Skeletal muscle cell (primary cell): ENCODE measurements at regions not wholly inside any gene's neighbourhood (a gene's known extent, or its start where the extent isn't known, plus 50 kb on each side); places are given as distances from the start of the nearest gene placed in this dataset.

Experiments used
- DNase-seq: peaks from one replicate; pipeline ENCODE4 v3.0.0-alpha.2; 2010; ENCODE audit warnings: low read depth
- H3K4me3 ChIP-seq: 2 replicates; pipeline ENCODE4 v1.5.1; 2011; ENCODE audit warnings: low read depth, mild to moderate bottlenecking, control low read depth, low read length, moderate library complexity

DNA sequence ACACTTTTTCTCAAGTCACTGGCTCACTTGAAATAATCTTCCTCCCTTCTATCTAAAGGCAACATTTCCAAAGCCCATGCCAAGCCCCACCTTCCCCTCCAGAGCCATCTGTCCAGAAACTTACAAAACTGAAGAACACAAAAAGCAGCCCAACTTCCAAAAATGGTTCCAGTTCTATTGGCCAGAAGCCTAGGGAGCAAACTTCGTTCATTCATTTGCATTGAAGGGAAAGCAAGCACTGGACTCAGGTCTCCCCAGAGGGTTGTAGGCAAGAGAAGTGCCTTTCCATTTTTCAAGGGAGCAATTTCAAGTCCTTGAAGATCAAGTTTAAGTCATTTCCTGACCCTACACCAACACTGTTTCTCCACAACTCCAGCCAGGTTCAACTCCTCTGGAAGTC is 585.0 kb downstream of the BCL11A start:
- no peak overlapping the region for H3K4me3 ChIP-seq
- no peak for DNase-seq

DNA sequence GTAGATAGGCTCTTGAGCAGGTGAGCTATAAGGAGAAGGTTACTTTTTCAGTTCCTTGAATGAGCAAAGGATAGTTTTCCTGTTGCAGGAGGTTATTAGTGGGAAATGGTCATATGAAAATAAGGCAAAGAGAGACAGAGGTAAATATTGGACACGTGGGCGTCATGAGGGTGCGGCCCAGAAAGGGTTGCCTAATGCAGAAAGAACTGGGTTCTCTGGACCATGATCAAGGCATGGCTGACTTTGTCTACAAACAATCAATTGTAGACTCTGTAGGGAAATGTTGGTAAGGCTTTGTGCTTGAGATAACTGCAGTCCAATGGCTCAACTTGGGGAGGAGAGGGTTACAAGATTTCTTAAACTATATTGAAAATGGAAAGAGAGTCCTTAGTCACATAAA is 585.8 kb downstream of the BCL11A start:
- no peak overlapping the region for H3K4me3 ChIP-seq
- DNase-seq = no peak

DNA sequence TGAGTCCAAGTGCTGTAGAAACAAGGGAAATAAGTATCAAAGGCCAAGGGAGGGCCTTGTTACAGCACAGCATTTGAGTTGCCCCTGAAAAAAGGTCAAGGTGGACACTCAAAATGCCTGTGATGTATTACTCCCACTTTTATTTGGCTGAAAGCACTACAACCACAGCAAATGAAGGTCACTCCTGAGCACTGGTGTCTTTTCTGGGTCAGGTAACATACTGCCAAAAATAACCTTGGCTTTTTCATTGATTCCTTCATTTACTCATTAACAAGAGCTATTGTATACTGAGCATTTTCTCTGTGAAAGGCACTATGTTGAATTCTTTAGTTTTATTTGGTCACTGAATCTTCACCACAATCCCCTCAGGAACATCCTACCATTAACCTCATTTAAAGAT is 590.3 kb downstream of the BCL11A start:
- DNase-seq = no peak
- H3K4me3 ChIP-seq = no peak overlapping the region

DNA sequence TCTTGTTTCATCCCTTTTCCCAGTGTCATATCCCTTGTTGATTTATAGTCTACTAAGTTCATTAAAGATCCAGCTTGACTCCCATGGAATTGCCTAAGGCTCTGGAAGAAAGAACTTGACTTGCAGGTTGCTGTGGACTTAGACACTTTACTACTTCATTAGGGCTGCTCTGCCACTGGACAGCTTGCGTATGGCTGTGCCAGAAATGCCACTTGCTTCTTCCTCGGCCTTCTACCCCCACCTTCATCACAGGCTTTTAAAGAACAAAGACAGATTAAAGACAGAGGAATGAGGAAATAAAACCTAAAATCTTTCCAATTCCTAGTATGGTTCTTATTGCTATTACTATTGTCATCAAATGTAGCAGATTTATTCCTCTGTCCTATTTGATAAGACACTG is 591.7 kb downstream of the BCL11A start:
- DNase-seq = no peak
- no peak overlapping the region for H3K4me3 ChIP-seq

DNA sequence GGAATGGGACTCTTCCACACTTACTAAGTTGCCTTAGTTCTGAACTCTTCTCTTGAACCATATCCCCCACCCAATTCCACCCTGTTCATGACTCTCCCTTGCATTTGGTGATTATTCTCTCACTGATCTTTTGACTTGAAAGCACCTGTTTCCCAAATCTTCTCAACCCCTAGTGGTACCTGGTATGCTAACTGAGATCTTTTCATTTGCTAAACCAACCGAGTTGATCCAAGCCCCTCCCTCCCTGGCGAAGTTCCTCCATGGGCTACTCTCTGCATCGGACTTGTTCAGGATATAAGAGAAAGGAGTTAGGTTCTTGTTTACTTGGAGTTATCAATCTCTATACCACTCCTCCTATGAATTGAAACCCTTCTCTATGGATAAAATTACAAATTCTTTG is 593.5 kb downstream of the BCL11A start:
- no peak for DNase-seq

DNA sequence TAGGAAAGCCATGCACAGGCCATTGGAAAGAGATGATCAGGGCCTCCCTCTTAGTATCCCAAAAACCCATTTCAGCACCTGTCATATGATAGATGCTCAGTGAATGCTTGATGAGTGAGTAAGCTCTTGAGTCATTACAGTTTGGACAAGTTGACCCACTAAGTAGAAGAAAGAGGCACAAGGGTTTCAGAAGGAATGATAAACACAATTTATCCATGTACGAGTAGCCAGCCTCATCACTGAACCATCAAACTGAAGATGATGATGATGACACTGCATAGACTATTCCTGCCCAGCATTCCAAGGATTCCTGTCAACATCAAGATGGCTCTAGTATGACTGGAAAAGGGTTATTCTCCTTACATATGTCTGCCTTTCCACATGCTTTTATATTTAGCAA is 596.0 kb downstream of the BCL11A start:
- H3K4me3 ChIP-seq = no peak overlapping the region
- DNase-seq = no peak

More for the DNA sequence above, 593.5 kb downstream of the BCL11A start:
- no peak overlapping the region for H3K4me3 ChIP-seq

DNA sequence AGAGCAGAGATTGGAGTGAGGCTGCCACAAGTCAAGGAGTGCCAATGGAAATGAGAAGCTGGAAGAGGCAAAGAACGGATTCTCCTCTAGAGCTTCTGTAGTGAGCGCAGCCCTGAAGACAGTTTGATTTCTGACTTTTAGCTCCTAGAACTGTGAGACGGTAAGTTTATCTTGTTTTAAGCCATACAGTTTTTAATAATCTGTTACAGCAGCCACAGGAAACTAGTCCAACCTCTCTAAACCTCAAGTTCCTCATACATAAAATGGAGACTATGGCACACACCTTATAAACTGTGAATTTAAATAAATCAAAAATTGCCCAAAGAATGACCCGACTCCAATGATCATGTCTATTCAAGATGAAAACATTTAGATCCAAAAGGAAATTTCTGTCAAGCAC is 596.5 kb downstream of the BCL11A start:
- DNase-seq = no peak
- H3K4me3 ChIP-seq = no peak overlapping the region

DNA sequence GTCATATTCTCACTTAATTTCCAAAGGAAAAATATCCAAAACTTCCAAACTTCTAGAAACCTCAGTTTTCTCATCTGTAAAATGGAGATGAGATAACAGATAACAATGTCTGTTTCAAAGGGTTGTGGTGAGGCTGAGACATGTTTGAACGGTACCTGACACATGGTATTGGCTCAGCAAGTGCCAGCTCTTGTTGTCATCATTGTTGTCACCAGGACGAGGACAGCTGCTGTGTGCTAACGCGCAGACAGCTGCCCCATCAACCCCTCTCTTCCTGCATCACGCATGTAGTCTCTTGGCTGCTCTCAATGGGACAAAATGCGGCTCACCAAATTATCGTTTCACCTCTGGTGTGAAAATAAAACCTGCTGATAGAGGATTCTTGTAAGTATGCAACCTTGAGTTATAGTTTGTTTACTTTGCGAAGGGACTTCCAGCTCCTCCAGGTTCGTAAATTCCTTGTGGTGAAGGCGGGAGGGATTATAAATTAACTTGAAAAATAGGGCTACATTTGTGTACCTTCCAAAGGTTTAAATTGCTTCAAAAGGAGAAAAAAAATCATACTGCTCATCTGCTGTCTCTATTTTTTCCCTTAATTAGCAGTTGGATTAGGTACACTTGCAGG is 605.4 kb downstream of the BCL11A start:
- DNase-seq = no peak
- H3K4me3 ChIP-seq = no peak overlapping the region

DNA sequence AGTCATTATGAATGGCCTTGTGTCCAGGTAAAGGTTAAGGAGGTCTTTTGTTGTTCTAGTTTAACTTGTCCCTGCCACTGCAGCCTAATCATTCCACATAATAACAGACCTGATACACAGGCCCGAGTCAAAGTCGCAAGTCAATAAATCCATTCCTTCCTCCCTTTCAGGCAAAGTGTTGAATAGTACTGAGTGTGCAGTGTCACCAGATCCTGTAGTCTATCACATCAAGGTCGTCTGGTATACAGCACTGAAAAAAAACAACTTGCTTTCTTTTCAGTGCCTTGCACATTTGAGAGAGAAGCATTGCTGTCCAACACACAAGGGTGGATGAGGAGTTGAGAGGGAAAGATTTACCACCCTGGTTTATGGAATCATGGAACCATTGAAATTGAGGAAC is 606.2 kb downstream of the BCL11A start:
- H3K4me3 ChIP-seq = no peak overlapping the region
- DNase-seq = no peak

DNA sequence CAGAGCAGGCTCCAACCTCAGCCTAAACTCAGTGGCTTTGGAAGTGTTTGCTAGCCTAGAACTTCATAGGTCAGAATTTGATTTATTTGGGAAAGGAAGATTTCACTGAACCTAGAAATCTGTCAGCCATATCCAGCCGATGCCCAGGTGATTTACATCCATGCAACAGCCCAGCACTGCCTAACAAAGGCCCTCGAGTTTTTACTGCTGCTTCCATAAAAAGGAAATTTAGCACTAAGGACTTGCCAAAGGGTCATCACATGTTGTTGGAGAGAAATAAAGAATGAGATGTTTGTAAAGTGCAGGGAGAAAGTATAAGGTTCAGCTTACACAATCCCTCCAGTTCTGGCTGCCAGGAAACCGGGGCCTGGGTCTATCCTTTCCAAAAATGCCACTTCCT is 614.2 kb downstream of the BCL11A start:
- H3K4me3 ChIP-seq = no peak overlapping the region

DNA sequence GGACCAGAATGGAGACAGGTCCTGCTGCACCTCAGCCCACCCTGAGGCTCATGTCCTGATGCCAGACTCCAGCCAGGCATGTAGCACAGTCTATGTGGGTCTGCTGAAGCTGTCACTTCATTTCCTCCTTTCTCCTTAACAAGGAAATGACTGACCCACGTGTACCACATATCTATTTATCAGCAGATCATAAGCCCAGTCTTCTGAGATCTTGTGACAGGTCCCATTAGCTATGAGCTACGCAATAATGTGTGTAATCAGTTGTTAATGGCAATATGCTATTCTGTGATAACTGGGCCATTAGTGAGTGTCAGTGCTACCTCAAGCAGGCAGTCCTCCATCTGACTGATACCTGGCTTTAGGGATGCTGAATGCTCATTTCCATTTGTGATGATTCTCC is 615.3 kb downstream of the BCL11A start:
- DNase-seq = no peak

More for the DNA sequence above, 614.2 kb downstream of the BCL11A start:
- DNase-seq = no peak

DNA sequence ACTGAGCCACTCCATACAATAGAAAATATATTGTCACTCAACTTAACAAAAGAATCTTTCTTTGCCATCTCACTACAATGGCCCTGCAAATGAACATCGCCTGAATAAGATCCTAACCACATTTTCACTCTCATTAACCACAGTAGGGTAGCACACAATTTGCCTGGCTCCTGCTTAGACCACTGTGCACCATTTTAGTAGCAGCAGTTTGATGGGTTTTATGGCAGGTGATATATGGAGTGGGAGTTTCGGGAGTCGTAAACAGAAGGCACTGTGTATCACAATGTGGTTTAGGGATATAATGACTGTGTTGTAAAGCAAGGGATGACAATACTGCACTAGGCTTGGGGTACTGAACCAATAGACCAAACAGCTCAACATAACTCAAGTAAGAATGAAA is 617.4 kb downstream of the BCL11A start:
- H3K4me3 ChIP-seq = no peak overlapping the region
- DNase-seq = no peak

More for the DNA sequence above, 615.3 kb downstream of the BCL11A start:
- no peak overlapping the region for H3K4me3 ChIP-seq

DNA sequence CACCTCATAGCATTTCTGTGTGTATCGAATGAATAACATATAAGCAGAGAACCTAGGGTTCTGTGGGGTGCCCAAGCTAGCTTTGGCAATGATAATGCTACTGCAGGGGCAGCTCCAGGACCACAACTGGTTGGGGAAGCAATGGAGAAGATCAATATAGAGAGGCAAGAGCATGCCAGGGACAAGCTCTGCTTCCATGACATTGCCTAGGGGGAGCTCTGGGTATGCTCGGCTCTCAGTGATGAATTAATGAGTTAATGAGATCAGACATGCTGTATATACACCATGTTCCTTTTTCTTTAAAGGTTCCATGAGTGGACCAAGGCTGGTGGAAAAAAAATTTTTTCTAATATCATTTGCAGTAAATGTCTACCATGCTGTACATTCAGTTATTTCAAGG is 618.4 kb downstream of the BCL11A start:
- DNase-seq = no peak
- H3K4me3 ChIP-seq = no peak overlapping the region

DNA sequence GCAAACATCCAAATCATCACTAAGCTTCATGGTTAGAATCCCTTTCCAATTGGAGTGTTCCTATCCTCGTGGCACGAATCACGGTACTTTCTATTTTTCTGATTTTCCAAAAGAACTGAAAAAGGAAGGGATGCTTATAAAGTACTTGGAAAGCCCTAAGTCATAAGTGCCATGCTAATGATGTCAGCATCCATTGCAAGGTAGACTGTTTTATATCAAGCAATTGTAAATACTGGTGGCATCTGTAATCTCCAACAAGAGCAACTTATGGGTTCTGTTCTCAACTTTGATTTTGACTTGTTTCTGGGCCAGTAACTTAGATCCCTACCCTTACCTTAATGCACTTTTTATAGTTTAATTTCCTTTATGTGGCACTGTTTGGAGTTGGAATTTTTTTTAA is 619.5 kb downstream of the BCL11A start:
- H3K4me3 ChIP-seq = no peak overlapping the region

DNA sequence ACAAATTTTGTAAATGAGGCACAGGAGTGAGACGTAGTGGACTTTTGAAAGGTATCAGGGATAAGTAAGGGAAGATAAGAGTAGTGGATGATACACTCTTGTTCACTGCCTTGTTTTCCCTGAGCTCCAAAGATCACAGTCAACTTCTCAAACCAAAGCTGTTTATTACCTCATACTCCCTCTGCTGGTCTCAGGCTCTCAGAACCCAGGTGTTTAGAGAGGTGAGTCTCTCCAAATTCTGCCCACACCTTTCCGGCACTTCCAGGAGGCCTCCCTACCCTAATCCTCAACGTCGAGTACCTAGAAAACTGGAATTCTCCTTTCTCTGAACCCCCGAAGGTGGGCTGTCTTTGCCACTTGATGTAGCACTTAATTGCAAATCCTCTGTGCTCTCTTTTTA is 621.1 kb downstream of the BCL11A start:
- DNase-seq = no peak
- no peak overlapping the region for H3K4me3 ChIP-seq

More for the DNA sequence above, 619.5 kb downstream of the BCL11A start:
- DNase-seq = no peak

DNA sequence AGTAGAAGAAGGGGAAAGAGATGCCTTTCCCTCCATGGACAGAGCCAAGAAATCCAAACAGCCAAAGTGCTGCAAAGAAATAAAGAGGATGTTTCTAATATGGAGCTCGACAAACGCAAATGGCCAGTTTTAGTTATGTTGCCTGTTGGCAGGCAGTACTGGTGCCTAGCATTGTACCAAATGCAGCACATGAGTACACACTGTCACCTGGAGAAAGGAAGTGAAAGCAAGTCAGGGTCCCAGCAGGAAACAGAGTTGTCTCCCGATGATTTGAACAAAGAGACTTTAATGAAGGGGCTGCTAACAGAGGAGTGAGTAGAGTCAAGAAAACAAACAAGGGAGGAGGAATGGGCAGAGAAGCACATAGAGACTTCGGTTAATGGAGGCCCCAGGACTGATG is 623.0 kb downstream of the BCL11A start:
- DNase-seq = no peak
- H3K4me3 ChIP-seq = no peak overlapping the region

DNA sequence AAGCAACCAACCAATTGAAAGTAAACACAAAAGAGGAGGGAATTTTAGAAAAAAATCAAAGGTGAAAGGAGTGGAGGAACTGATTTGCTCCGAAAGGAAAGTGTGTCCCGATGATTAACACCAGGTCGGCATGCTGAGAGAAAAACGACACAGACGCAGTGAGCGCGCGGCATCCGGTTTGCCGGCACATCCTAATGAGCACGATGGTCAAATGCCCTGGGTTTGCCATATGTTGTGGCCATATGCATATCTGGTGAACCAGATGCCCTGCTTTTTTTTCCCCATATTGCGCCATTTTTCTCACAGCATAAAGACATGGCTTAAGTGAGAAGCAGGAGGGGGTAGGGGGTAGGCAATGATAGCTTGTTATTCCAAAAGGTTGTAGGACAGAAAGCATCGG is 626.7 kb downstream of the BCL11A start:
- no peak for DNase-seq
- no peak overlapping the region for H3K4me3 ChIP-seq

DNA sequence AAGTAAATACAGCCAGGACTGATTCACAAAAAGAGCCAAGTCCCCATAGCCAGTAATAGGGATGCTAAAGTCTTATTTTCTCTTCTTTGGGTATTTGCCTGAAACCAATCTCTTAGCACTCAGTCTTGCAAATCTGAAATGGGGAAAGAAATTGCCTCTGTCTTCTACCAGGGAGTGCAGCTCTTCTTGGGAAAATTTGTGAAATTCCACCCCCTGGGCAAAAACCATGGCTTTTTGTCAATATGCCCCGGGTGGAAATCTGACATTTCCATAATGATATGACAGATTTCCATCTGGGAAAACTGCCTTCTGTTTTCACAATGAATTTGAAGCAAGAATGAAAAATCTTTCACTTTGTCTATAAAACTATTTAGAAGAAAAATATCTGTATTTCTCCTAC is 628.1 kb downstream of the BCL11A start:
- DNase-seq = no peak
- H3K4me3 ChIP-seq = no peak overlapping the region

DNA sequence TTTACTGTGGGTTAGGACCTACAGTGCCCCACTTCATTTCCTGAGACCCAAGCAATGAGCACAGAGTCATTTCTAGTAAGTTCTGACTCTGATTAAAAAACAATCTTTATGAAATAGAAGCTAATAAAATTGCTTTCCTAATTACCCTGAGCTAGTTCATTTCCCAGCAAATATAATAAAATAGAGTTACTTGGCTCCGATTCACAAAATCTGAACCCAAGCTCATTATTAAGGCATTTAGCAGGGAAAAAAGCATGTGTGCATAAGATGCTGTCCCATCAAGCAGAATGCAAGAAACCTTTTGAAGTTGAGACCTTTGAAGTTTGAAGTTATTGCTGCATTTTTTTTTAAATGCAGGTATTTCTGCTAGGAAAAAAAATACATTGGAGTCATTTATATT is 629.1 kb downstream of the BCL11A start:
- H3K4me3 ChIP-seq = no peak overlapping the region
- DNase-seq = no peak

DNA sequence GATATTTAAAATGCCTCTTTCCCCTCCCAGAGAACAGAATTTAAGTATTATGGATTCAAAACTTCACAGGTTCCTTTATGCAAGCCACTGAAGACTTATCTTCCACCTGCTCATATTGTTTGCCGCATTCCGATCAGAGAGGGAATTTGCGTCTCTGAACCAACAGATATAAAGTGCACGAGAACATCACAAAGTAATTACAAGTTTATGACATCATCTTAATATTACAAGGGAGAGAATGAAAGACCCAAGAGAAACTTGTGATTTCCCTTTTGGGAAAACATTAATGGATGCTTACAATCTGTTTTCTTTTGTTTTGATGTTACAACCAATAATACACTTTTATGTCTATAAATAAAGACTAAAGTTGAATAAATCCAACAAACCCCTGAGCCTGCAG is 631.0 kb downstream of the BCL11A start:
- DNase-seq = no peak
- no peak overlapping the region for H3K4me3 ChIP-seq

DNA sequence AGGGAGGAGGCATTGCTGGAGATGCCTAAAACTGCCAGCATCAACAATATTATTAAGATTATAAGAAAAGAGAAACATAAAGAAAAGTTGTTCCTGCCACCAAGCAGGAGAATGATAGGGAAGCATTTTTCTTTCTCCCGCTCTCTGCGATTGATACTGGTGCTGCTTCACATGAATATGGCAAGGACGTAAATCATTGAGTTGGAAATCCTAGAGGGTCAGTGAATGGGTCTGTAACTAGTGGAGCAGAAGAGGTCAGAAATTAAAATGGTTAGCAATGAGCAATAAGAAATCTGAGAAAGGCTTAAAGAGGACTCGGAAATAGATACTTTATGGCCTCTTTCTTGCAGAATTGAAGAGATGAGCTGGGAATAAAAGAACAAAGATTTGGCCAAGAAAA is 631.7 kb downstream of the BCL11A start:
- no peak overlapping the region for H3K4me3 ChIP-seq
- no peak for DNase-seq

DNA sequence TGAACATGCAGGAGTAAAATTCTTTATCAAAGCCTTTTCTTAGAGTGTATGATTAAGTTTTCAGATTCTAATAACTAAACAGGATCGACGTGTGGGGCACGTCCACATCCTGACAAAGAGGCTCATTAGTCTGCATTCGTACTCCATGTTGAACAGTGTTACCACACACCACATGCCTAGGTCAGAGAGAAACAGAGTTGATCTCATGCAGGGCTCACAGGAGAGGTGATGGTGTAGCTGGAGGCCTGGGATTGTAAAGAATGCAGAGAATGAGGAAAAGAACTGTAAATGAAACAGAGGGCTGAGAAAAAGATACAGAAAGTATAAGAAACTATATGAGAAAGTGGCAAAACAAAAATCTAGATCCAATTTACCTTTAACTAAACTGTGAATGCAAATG is 632.5 kb downstream of the BCL11A start:
- no peak overlapping the region for H3K4me3 ChIP-seq
- DNase-seq = no peak
